ENCODE measurements at regions not wholly inside any gene's neighbourhood (a gene's known extent, or its start where the extent isn't known, plus 50 kb on each side); places are given as distances from the start of the nearest gene placed in this dataset.
A peak's percentile ranks its signal among the peaks of the same experiment; 100 is the strongest.

GRCh38 chr22:48702573-48703264 is 1125.0 kb downstream of the BRD1 start:
- DNase-seq, result no peak

GRCh38 chr22:48701296-48702030 is 1126.2 kb downstream of the BRD1 start:
- DNase-seq, result no peak

GRCh38 chr22:48700566-48701295 is 1126.9 kb downstream of the BRD1 start:
- peak; percentile 16 for DNase-seq

GRCh38 chr22:48700180-48700565 is 1127.5 kb downstream of the BRD1 start:
- no peak for DNase-seq

- no peak for DNase-seq
These were observed 1128.2 kb downstream of the BRD1 start for GRCh38 chr22:48699511-48699910.

- DNase-seq, result no peak
These were observed 1129.1 kb downstream of the BRD1 start for GRCh38 chr22:48698618-48699017.

- DNase-seq, result no peak
These were observed 1129.9 kb downstream of the BRD1 start for GRCh38 chr22:48697694-48698276.

GRCh38 chr22:48697223-48697622 is 1130.5 kb downstream of the BRD1 start:
- DNase-seq, result no peak

GRCh38 chr22:48696371-48696770 is 1131.3 kb downstream of the BRD1 start:
- DNase-seq, result no peak

- no peak for DNase-seq
These were observed 1131.9 kb downstream of the BRD1 start for GRCh38 chr22:48695731-48696305.

- DNase-seq, result peak; percentile 81
These were observed 1132.4 kb downstream of the BRD1 start for GRCh38 chr22:48695251-48695650.

- no peak for DNase-seq
These were observed 1133.3 kb downstream of the BRD1 start for GRCh38 chr22:48694296-48694883.

- DNase-seq, result no peak
These were observed 1134.1 kb downstream of the BRD1 start for GRCh38 chr22:48693377-48694135.

- no peak for DNase-seq
These were observed 1134.8 kb downstream of the BRD1 start for GRCh38 chr22:48692734-48693376.

- DNase-seq, result no peak
These were observed 1136.2 kb downstream of the BRD1 start for GRCh38 chr22:48691431-48691851.

GRCh38 chr22:48690583-48691317 is 1136.9 kb downstream of the BRD1 start:
- DNase-seq, result no peak

GRCh38 chr22:48689206-48689605 is 1138.5 kb downstream of the BRD1 start:
- no peak for DNase-seq

GRCh38 chr22:48688366-48688765 is 1139.3 kb downstream of the BRD1 start:
- no peak for DNase-seq

GRCh38 chr22:48687606-48688005 is 1140.1 kb downstream of the BRD1 start:
- no peak for DNase-seq

GRCh38 chr22:48686694-48687302 is 1140.9 kb downstream of the BRD1 start:
- no peak for DNase-seq
